GM19351 (cell line): ENCODE measurements at regions not wholly inside any gene's neighbourhood (a gene's known extent, or its start where the extent isn't known, plus 50 kb on each side); places are given as distances from the start of the nearest gene placed in this dataset.

Source experiments
- ATAC-seq: cut with Tn5 transposase; IDR thresholded peaks from one replicate; pipeline ENCODE4 v1.9.1; 2021; ENCODE audit warnings: mild to moderate bottlenecking, moderate library complexity; ENCODE audit not compliant: unreplicated experiment

GRCh38 chr10:44199991-44200655, 184.8 kb downstream of the CXCL12 start:
- no peak for ATAC-seq

GRCh38 chr10:44199267-44199666, 185.6 kb downstream of the CXCL12 start:
- no peak for ATAC-seq

- ATAC-seq = no peak
Observed at GRCh38 chr10:44198780-44199097, 186.2 kb downstream of the CXCL12 start.

GRCh38 chr10:44198096-44198779, 186.7 kb downstream of the CXCL12 start:
- no peak for ATAC-seq

GRCh38 chr10:44197646-44198045, 187.3 kb downstream of the CXCL12 start:
- ATAC-seq = no peak

- ATAC-seq = no peak
Observed at GRCh38 chr10:44196336-44196735, 188.6 kb downstream of the CXCL12 start.

GRCh38 chr10:44196008-44196320, 188.9 kb downstream of the CXCL12 start:
- ATAC-seq = no peak

GRCh38 chr10:44195112-44196007, 189.5 kb downstream of the CXCL12 start:
- no peak for ATAC-seq

- ATAC-seq = no peak
Observed at GRCh38 chr10:44194435-44194834, 190.5 kb downstream of the CXCL12 start.

- ATAC-seq = no peak
Observed at GRCh38 chr10:44193567-44194220, 191.2 kb downstream of the CXCL12 start.

GRCh38 chr10:44193166-44193565, 191.7 kb downstream of the CXCL12 start:
- no peak for ATAC-seq

GRCh38 chr10:44192435-44192834, 192.5 kb downstream of the CXCL12 start:
- no peak for ATAC-seq

- ATAC-seq = no peak
Observed at GRCh38 chr10:44190541-44190940, 194.4 kb downstream of the CXCL12 start.

GRCh38 chr10:44186821-44187220, 198.1 kb downstream of the CXCL12 start:
- ATAC-seq = no peak

GRCh38 chr10:44186150-44186549, 198.7 kb downstream of the CXCL12 start:
- ATAC-seq = no peak

- no peak for ATAC-seq
Observed at GRCh38 chr10:44185315-44185666, 199.6 kb downstream of the CXCL12 start.

GRCh38 chr10:44184633-44185314, 200.1 kb downstream of the CXCL12 start:
- no peak for ATAC-seq

GRCh38 chr10:44183667-44184632, 200.9 kb downstream of the CXCL12 start:
- ATAC-seq = no peak

GRCh38 chr10:44182909-44183308, 202.0 kb downstream of the CXCL12 start:
- no peak for ATAC-seq
